OCI-LY7 (cell line): ENCODE measurements at regions not wholly inside any gene's neighbourhood (a gene's known extent, or its start where the extent isn't known, plus 50 kb on each side); places are given as distances from the start of the nearest gene placed in this dataset.

Experiments used
- EZH2phosphoT487 ChIP-seq: fragments of 200-600 bp; sonication (generic); IDR thresholded peaks from 2 replicates; pipeline ENCODE4 v1.6.1; 2018; ENCODE audit warnings: low read depth, borderline replicate concordance, mild to moderate bottlenecking, mixed run types, antibody characterized with exemption, low read length, moderate library complexity, mixed read lengths
- TF ChIP-seq, protein P1 (sequence below): fragments of 200-600 bp; sonication (generic); conservative IDR thresholded peaks from 2 replicates; pipeline ENCODE4 v1.5.1; 2014; ENCODE audit warnings: mild to moderate bottlenecking, antibody characterized with exemption, low read length, moderate library complexity, mixed read lengths

DNA sequence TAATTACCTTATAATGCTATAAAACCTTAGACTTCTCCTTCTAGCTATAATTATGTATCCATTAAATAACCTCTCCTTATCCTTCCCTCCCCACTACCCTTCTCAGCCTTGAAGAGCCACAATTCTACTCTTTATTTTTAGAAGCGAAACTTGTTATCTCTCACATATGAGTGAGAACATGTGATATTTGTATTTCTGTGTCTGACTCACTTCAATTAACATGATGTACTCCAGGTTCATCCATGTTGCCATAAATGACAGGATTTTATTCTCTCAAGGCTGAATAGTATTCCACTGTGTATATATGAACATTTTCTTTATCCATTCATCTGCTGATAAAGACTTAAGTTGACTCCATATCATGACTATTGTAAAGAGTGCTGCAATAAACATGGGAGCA lies 485.6 kb downstream of the FLRT2 start:
- TF ChIP-seq, protein P1, sequence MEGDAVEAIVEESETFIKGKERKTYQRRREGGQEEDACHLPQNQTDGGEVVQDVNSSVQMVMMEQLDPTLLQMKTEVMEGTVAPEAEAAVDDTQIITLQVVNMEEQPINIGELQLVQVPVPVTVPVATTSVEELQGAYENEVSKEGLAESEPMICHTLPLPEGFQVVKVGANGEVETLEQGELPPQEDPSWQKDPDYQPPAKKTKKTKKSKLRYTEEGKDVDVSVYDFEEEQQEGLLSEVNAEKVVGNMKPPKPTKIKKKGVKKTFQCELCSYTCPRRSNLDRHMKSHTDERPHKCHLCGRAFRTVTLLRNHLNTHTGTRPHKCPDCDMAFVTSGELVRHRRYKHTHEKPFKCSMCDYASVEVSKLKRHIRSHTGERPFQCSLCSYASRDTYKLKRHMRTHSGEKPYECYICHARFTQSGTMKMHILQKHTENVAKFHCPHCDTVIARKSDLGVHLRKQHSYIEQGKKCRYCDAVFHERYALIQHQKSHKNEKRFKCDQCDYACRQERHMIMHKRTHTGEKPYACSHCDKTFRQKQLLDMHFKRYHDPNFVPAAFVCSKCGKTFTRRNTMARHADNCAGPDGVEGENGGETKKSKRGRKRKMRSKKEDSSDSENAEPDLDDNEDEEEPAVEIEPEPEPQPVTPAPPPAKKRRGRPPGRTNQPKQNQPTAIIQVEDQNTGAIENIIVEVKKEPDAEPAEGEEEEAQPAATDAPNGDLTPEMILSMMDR = no peak
- TF ChIP-seq EZH2phosphoT487 = no peak
